ENCODE measurements at regions not wholly inside any gene's neighbourhood (a gene's known extent, or its start where the extent isn't known, plus 50 kb on each side); places are given as distances from the start of the nearest gene placed in this dataset.

DNA sequence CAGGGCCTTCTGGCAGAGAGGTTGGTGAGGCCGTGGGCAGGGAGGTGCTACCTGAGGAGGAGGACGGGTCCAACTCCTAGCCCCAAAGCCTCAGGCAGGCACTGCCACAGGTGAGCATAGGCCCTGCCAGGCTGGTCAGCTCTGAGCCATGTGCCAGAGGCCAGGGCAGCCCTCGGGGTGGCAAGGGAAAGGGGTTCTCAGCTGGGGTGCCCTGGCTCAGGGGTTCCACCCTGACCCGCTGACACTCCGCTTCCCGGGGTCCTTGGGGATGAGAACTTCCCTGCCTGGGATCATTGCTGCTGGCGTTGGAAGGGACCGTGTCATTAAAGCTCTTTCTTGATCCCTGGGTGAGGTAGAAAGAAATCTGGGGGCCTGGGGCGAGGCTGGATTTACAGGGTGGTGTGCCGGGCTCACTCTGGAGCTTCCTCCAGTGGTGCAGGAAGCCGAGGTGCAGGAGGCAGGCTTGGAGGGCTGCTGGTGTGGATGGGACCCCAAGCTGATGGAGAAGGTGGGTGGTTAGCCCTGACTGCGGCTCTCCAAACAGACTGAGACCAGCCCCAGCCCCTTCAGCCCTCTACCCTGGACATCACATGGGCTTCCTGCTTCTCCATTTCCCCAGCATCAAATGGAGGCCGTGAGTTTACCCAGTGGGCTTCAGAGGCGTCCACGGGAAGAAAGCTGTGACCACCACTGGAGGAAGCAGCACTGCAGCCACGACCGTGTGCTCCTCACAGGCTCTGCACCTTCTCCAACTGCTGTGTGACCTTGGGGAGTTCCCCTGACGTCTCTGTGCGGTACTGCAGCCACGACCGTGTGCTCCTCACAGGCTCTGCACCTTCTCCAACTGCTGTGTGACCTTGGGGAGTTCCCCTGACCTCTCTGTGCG lies 295.2 kb downstream of the NDUFA10 start:
- no peaks in the 10 kb centered on the region for H3K27me3 ChIP-seq (replicated peaks; ENCODE audit: insufficient read depth)
- H3K36me3 ChIP-seq, result no peaks in the 10 kb centered on the region
- TF ChIP-seq, protein P1, sequence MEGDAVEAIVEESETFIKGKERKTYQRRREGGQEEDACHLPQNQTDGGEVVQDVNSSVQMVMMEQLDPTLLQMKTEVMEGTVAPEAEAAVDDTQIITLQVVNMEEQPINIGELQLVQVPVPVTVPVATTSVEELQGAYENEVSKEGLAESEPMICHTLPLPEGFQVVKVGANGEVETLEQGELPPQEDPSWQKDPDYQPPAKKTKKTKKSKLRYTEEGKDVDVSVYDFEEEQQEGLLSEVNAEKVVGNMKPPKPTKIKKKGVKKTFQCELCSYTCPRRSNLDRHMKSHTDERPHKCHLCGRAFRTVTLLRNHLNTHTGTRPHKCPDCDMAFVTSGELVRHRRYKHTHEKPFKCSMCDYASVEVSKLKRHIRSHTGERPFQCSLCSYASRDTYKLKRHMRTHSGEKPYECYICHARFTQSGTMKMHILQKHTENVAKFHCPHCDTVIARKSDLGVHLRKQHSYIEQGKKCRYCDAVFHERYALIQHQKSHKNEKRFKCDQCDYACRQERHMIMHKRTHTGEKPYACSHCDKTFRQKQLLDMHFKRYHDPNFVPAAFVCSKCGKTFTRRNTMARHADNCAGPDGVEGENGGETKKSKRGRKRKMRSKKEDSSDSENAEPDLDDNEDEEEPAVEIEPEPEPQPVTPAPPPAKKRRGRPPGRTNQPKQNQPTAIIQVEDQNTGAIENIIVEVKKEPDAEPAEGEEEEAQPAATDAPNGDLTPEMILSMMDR (IDR thresholded peaks at IDR 0.05), result no peak
- TF ChIP-seq POLR2AphosphoS5 (IDR thresholded peaks at IDR 0.05), result no peak
- no peak for TF ChIP-seq POLR2A (IDR thresholded peaks at IDR 0.05)
- DNase-seq (ENCODE audit: low spot score), result no peak
- H3K27ac ChIP-seq, result no peak overlapping the region
- no peaks in the 10 kb centered on the region for H3K9me3 ChIP-seq
- intact Hi-C loops (cut with DNase I), result no loop called here
- H3K4me3 ChIP-seq, result no peak overlapping the region
- H3K4me1 ChIP-seq (replicated peaks), result no peaks in the 10 kb centered on the region
- WGBS, result 91% methylated on average over 22 of the region's 22 CpGs

DNA sequence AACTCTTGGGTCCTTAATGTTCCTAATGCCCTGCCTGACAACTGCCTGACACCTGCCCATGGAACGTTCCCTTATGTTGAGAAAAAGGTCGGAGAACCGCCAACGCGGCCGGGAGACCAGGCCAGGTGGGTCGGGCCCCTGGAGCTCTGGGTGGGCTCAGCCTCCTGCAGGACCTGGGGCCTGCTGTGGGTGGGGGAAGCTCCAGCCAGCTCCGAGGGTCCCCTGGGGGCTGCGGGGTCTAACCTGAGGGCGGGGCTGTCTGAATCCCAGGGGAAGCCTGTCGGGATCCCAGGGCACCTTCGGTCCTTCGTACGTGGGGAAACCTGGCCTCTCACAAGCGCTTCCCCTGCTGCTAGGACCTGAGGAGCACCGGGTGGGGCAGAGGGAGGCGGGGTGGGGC lies 296.0 kb downstream of the NDUFA10 start:
- H3K27me3 ChIP-seq (replicated peaks; ENCODE audit: insufficient read depth), result no peaks in the 10 kb centered on the region
- no peak for DNase-seq (ENCODE audit: low spot score)
- H3K4me1 ChIP-seq (replicated peaks), result no peaks in the 10 kb centered on the region
- intact Hi-C loops (cut with DNase I), result no loop called here
- no peak overlapping the region for H3K4me3 ChIP-seq
- TF ChIP-seq, protein P1 (IDR thresholded peaks at IDR 0.05), result no peak
- TF ChIP-seq POLR2A (IDR thresholded peaks at IDR 0.05) (no peak), POLR2AphosphoS5 (IDR thresholded peaks at IDR 0.05) (no peak)
- WGBS, result 89% methylated on average over 15 of the region's 17 CpGs
- H3K36me3 ChIP-seq, result no peaks in the 10 kb centered on the region
- H3K9me3 ChIP-seq, result no peaks in the 10 kb centered on the region
- no peak overlapping the region for H3K27ac ChIP-seq

DNA sequence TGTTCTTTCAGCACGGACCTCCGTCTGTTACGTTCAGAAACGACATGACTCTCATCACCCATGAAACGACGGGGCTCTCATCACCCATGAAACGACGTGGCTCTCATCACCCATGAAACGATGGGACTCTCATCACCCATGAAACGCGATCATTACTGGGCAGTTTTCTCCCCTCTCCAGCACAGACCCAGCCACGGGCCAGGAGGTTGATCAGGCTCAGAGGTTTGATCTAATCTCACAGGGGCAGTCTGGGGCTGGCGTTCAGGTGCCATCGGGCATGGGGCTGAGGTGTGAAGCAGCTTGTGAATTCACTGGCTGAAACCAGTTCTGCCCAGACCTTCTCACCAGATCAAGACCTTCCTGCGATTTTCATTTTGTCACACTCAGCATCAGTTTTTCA lies 296.4 kb downstream of the NDUFA10 start:
- WGBS, result 90% methylated on average over 15 of the region's 15 CpGs
- intact Hi-C loops (cut with DNase I), result no loop called here
- H3K9me3 ChIP-seq, result no peaks in the 10 kb centered on the region
- no peaks in the 10 kb centered on the region for H3K36me3 ChIP-seq
- no peak for DNase-seq (ENCODE audit: low spot score)
- H3K4me1 ChIP-seq (replicated peaks), result no peaks in the 10 kb centered on the region
- no peaks in the 10 kb centered on the region for H3K27me3 ChIP-seq (replicated peaks; ENCODE audit: insufficient read depth)
- no peak for TF ChIP-seq POLR2A (IDR thresholded peaks at IDR 0.05)
- TF ChIP-seq POLR2AphosphoS5 (IDR thresholded peaks at IDR 0.05), result no peak
- TF ChIP-seq, protein P1 (IDR thresholded peaks at IDR 0.05), result no peak
- H3K4me3 ChIP-seq, result no peak overlapping the region
- no peak overlapping the region for H3K27ac ChIP-seq

DNA sequence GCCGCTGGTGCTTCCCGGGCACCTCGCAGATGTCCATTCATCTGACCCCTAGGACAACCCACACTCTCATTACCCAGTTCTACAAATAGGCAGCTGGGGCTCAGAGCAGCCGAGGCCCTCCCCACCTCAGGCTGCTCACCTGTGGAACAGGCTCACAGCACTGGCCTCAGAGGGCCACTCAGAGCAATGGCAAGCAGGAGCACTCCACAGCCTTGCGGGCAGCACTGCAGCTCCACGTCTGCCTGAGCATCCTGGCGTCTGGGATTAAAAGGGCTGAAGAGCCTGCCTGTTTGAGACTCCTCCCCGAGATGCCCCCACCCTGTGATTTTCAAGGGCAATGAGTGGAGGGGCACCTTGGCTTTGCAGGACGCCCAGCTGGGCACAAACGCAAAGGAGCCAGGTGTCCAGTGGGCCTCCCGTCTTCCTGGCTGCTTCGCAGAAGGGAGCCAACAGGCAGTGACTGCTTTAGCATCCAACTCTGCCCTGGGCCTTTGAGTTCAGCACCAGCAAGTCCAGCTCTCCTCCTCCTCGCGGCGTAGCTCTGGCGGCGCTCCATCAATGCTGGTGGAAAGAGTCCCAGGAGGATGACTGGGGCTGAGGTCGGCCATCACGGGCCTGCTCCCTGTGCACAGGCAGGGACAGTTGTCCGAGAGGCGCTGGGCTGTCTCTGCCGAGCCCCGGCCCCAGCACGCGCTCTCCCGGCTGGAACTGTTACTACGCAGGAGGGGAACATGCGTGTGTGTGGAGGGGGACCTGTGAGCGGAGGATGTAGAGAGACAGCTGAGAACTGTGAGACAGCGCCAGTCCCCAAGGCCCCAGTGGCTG lies 297.2 kb downstream of the NDUFA10 start:
- Histone ChIP-seq H3K9me3 (no peaks in the 10 kb centered on the region), H3K27ac (no peak overlapping the region), H3K36me3 (no peaks in the 10 kb centered on the region), H3K4me1 (replicated peaks) (no peaks in the 10 kb centered on the region), H3K4me3 (no peak overlapping the region), H3K27me3 (replicated peaks; ENCODE audit: insufficient read depth) (no peaks in the 10 kb centered on the region)
- 70% methylated on average over 30 of the region's 30 CpGs for WGBS
- TF ChIP-seq POLR2A (IDR thresholded peaks at IDR 0.05), result no peak
- no peak for TF ChIP-seq POLR2AphosphoS5 (IDR thresholded peaks at IDR 0.05)
- TF ChIP-seq, protein P1 (IDR thresholded peaks at IDR 0.05), result no peak
- DNase-seq (ENCODE audit: low spot score), result no peak
- intact Hi-C loops (cut with DNase I), result no loop called here
